Psoas muscle (tissue), 7 donors: ENCODE measurements at regions not wholly inside any gene's neighbourhood (a gene's known extent, or its start where the extent isn't known, plus 50 kb on each side); places are given as distances from the start of the nearest gene placed in this dataset.
"Not testable (repeated sequence)": the region's sequence is repeated elsewhere in the genome, so short reads cannot be mapped to it uniquely, and the experiment has no call there.

Source experiments
- ATAC-seq, 4 donors: fragments of 200-7000 bp; cut with Tn5 transposase; one replicate each; pipeline ENCODE4 v1.9.1; 2020; ENCODE audit warnings: moderate library complexity in 3 of 4, mild to moderate bottlenecking in 2 of 4
- DNase-seq, 2 donors: peaks; one replicate each; pipeline ENCODE4 v3.0.0-alpha.2; 2020
- H3K27ac ChIP-seq: fragments of 200-600 bp; one replicate; pipeline ENCODE4 v1.8.0; 2022
- H3K27me3 ChIP-seq, 3 donors: fragments of 200-600 bp in 1 of 3; one replicate each; pipeline versions ENCODE4 v1.6.1 to v1.8.0; 2013 to 2022; ENCODE audit warnings: low read length in 2 of 3, mild to moderate bottlenecking in 2 of 3, moderate library complexity in 1 of 3; ENCODE audit not compliant: insufficient read depth in 3 of 3
- H3K36me3 ChIP-seq, 2 donors: fragments of 200-600 bp in 1 of 2; one replicate each; pipeline versions ENCODE4 v1.6.1 to v1.8.0; 2013 to 2022; ENCODE audit warnings: low read depth in 1 of 2, mild to moderate bottlenecking in 1 of 2, moderate library complexity in 1 of 2; ENCODE audit not compliant: insufficient read depth in 1 of 2
- H3K4me1 ChIP-seq: fragments of 200-600 bp; one replicate; pipeline ENCODE4 v1.8.0; 2022
- H3K4me3 ChIP-seq: fragments of 200-600 bp; one replicate; pipeline ENCODE4 v1.8.0; 2022; ENCODE audit warnings: mild to moderate bottlenecking
- H3K9me3 ChIP-seq: fragments of 200-600 bp; one replicate; pipeline ENCODE4 v1.8.0; 2022
- WGBS, 3 donors: extraction: QIAGEN DNeasy Blood & Tissue Kit; methylation state at CpG; one replicate each; pipeline versions ENCODE4 v1.1.6 to v1.1.7; 2013; 5-methylcytosine and 5-hydroxymethylcytosine counted together
- intact Hi-C, 2 donors: fragments of 100-400 bp; cut with DNase I; formaldehyde crosslinking; loops; one replicate each; pipeline versions ENCODE4 v1.11.0 to v1.14.2; 2022
- TF ChIP-seq, protein P1 (sequence below): fragments of 200-600 bp; IDR thresholded peaks from one replicate; pipeline ENCODE4 v1.8.0; 2022; ENCODE audit warnings: antibody characterized with exemption
- donor health status: healthy with polysubstance abuse.
- donor health status: DM: no; HTN: no; CAD: no; lungs with moderate emphysema.
- donor health status: Bipolar disorder and iron deficiency.
- donor health status: healthy.
- donor health status: DM: yes; HTN: yes; CAD: no.
- donor health status: DM: no; HTN: no; CAD: no.
- donor health status: DM: yes; HTN: yes; CAD: no.

DNA sequence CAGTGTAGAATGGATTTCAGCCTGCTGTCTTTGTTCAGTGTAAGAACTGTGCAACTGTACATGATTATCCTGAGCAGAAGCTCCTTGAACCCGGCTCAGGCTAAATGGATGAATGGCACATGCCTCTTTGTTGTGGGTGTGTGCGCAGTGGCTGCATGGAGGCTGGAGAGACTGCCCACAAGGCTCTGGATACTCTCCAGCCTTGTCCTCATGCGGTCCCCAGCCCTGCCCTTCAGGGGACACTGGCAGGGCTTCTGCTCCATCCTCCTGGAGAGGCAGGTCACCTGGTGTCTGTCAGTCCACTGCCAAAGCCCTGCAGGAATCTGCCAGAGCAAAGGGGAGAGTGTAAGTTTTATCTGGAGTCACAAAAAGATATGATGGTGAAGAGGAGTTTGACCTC lies 241.7 kb upstream of the EXOC2 start:
- no peak for DNase-seq
- H3K27me3 ChIP-seq: peaks cover 0 to 2% (median 0%) of the 10 kb centered on the region in 3 donors
- no peak for ATAC-seq
- no peak overlapping the region for H3K4me3 ChIP-seq
- no peak overlapping the region for H3K27ac ChIP-seq
- no peaks in the 10 kb centered on the region for H3K4me1 ChIP-seq
- intact Hi-C loops: no loop called here
- WGBS, 3 donors: 75 to 89% (median 83%) methylated on average over 3 of the region's 3 CpGs
- no peaks in the 10 kb centered on the region for H3K36me3 ChIP-seq
- TF ChIP-seq, protein P1, sequence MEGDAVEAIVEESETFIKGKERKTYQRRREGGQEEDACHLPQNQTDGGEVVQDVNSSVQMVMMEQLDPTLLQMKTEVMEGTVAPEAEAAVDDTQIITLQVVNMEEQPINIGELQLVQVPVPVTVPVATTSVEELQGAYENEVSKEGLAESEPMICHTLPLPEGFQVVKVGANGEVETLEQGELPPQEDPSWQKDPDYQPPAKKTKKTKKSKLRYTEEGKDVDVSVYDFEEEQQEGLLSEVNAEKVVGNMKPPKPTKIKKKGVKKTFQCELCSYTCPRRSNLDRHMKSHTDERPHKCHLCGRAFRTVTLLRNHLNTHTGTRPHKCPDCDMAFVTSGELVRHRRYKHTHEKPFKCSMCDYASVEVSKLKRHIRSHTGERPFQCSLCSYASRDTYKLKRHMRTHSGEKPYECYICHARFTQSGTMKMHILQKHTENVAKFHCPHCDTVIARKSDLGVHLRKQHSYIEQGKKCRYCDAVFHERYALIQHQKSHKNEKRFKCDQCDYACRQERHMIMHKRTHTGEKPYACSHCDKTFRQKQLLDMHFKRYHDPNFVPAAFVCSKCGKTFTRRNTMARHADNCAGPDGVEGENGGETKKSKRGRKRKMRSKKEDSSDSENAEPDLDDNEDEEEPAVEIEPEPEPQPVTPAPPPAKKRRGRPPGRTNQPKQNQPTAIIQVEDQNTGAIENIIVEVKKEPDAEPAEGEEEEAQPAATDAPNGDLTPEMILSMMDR: no peak
- no peaks in the 10 kb centered on the region for H3K9me3 ChIP-seq

DNA sequence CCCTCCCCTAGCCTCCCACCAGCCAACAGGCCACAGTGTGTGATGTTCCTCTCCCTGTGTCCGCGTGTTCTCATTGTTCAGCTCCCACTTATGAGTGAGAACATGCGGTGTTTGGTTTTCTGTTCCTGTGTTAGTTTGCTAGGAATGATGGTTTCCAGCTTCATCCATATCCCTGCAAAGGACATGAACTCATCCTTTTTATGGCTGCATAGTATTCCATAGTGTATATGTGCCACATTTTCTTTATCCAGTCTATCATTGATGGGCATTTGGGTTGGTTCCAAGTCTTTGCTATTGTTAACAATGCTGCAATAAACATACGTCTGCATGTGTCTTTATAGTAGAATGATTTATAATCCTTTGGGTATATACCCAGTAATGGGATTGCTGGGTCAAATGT lies 239.0 kb upstream of the EXOC2 start:
- 87 to 90% (median 87%) methylated on average over 4 of the region's 4 CpGs for WGBS, 3 donors
- H3K9me3 ChIP-seq, H3K4me1 ChIP-seq, H3K4me3 ChIP-seq, intact Hi-C loops, H3K36me3 ChIP-seq, ATAC-seq, H3K27me3 ChIP-seq, H3K27ac ChIP-seq, DNase-seq: not testable (repeated sequence)

DNA sequence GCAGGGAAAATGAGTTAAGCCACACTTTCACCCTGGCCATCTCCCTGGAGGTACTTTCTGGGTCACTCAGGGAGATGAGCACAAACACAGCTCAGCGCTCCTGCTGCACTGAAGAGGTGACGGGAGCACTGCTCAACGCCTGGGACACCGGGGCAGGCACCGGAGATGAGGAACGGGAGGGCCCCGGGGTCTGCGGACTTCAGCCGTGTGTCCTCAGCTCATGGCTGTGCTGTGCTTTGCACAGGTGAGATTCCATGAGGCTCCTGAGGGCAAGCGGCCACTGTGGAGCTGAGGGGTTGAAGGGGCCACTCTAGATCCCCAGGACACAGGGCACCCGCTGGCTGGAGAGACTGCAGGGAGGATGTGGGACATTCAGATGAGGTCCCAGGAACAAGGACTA lies 234.2 kb upstream of the EXOC2 start:
- H3K4me3 ChIP-seq: no peak overlapping the region
- no peaks in the 10 kb centered on the region for H3K36me3 ChIP-seq
- DNase-seq (no peak), ATAC-seq (no peak)
- intact Hi-C loops: no loop called here
- no peaks in the 10 kb centered on the region for H3K9me3 ChIP-seq
- H3K27me3 ChIP-seq: peaks cover 0 to 3% (median 0%) of the 10 kb centered on the region in 3 donors
- TF ChIP-seq, protein P1: no peak
- no peaks in the 10 kb centered on the region for H3K4me1 ChIP-seq
- WGBS, 3 donors: 87 to 91% (median 87%) methylated on average over 11 of the region's 11 CpGs
- H3K27ac ChIP-seq: no peak overlapping the region

DNA sequence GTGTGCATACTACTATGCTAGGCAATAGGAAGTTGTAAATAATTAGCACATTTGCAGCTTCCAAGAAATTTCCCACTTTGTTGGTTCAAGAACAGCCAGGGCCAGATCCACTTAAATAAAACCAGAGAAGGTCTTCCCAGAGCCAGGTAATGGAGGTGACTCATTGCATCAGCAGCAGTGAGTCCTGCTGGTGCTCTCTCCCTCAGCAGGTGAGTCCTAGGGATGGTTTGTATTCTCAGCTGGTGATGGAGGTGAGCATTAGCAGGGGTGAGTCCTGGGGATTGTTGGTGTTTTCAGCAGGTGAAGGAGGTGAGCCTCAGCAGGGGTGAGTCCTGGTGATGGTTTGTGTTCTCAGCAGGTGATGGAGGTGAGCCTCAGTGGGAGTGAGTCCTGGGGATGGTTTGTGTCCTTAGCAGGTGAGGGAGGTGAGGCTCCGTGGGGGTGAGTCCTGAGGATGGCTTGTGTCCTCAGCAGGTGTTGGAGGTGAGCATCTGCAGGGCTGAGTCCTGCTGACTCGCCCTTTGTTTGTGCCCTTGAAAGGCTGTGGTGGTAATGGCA lies 232.8 kb upstream of the EXOC2 start:
- no peak for ATAC-seq
- Histone ChIP-seq H3K27me3 (peaks cover 0 to 6% (median 0%) of the 10 kb centered on the region in 3 donors), H3K4me3 (no peak overlapping the region), H3K4me1 (no peaks in the 10 kb centered on the region), H3K27ac (no peak overlapping the region), H3K9me3 (no peaks in the 10 kb centered on the region), H3K36me3 (no peaks in the 10 kb centered on the region)
- TF ChIP-seq, protein P1: no peak
- intact Hi-C loops: no loop called here
- DNase-seq: no peak
- 75 to 83% (median 83%) methylated on average over 2 of the region's 2 CpGs for WGBS, 3 donors

DNA sequence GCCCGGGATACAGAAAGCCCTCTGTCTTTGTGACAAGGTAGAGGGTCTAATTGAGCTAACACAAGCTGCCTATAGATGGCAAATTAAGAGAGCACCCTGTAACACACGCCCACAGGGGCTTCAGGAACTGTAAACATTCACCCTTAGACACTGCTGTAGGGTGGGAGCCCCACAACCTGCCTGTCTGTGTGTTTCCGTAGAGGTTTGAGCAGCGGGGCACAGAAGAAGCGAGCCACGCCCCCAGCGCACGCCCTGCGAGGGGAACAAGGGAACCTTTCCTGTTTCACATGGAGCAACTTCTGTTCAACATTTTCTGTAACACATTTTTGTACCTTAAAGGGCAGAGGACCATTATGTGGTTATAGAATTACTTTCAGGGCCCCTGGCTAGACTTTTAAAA lies 231.7 kb upstream of the EXOC2 start:
- no peak overlapping the region for H3K27ac ChIP-seq
- TF ChIP-seq, protein P1: no peak
- DNase-seq (no peak), ATAC-seq (no peak)
- no peak overlapping the region for H3K4me3 ChIP-seq
- WGBS, 3 donors: 74 to 79% (median 76%) methylated on average over 9 of the region's 9 CpGs
- peaks cover 0 to 6% (median 0%) of the 10 kb centered on the region in 3 donors for H3K27me3 ChIP-seq
- H3K36me3 ChIP-seq: no peaks in the 10 kb centered on the region
- no peaks in the 10 kb centered on the region for H3K4me1 ChIP-seq
- intact Hi-C loops: no loop called here
- no peaks in the 10 kb centered on the region for H3K9me3 ChIP-seq
